AG10803 (cell line): ENCODE measurements at regions not wholly inside any gene's neighbourhood (a gene's known extent, or its start where the extent isn't known, plus 50 kb on each side); places are given as distances from the start of the nearest gene placed in this dataset.
"Not testable (repeated sequence)": the region's sequence is repeated elsewhere in the genome, so short reads cannot be mapped to it uniquely, and the experiment has no call there.

ENCODE experiments used
- DNase-seq: peaks from one replicate; pipeline ENCODE4 v3.0.0; 2010; ENCODE audit warnings: low read depth
- H3K4me3 ChIP-seq: 2 replicates; pipeline ENCODE4 v1.5.1; 2011; ENCODE audit warnings: mild to moderate bottlenecking, low read length, control low read depth

GRCh38 chr15:22519213-22519612, 60.5 kb downstream of the GOLGA6L22 start:
- DNase-seq, result not testable (repeated sequence)

GRCh38 chr15:22526537-22526936, 67.8 kb downstream of the GOLGA6L22 start:
- not testable (repeated sequence) for H3K4me3 ChIP-seq, DNase-seq

More at GRCh38 chr15:22519213-22519612, 60.5 kb downstream of the GOLGA6L22 start:
- H3K4me3 ChIP-seq, result not testable (repeated sequence)

- not testable (repeated sequence) for H3K4me3 ChIP-seq, DNase-seq
These were observed 68.3 kb downstream of the GOLGA6L22 start for GRCh38 chr15:22527016-22527415.

GRCh38 chr15:22529200-22529599, 70.5 kb downstream of the GOLGA6L22 start:
- not testable (repeated sequence) for H3K4me3 ChIP-seq, DNase-seq

GRCh38 chr15:22559701-22560100, 101.0 kb downstream of the GOLGA6L22 start:
- DNase-seq, H3K4me3 ChIP-seq: not testable (repeated sequence)

- not testable (repeated sequence) for H3K4me3 ChIP-seq, DNase-seq
These were observed 103.0 kb downstream of the GOLGA6L22 start for GRCh38 chr15:22561716-22562115.

GRCh38 chr15:22566510-22566909, 107.8 kb downstream of the GOLGA6L22 start:
- not testable (repeated sequence) for DNase-seq, H3K4me3 ChIP-seq

GRCh38 chr15:22569486-22569885, 110.8 kb downstream of the GOLGA6L22 start:
- H3K4me3 ChIP-seq, DNase-seq: not testable (repeated sequence)

GRCh38 chr15:22572152-22572735, 113.5 kb downstream of the GOLGA6L22 start:
- not testable (repeated sequence) for DNase-seq, H3K4me3 ChIP-seq

- not testable (repeated sequence) for H3K4me3 ChIP-seq, DNase-seq
These were observed 114.1 kb downstream of the GOLGA6L22 start for GRCh38 chr15:22572792-22573191.

- H3K4me3 ChIP-seq, DNase-seq: not testable (repeated sequence)
These were observed 119.1 kb downstream of the GOLGA6L22 start for GRCh38 chr15:22577828-22578227.

GRCh38 chr15:22579213-22579612, 120.5 kb downstream of the GOLGA6L22 start:
- DNase-seq, result not testable (repeated sequence)

GRCh38 chr15:22587391-22587790, 128.7 kb downstream of the GOLGA6L22 start:
- DNase-seq, H3K4me3 ChIP-seq: not testable (repeated sequence)

More at GRCh38 chr15:22579213-22579612, 120.5 kb downstream of the GOLGA6L22 start:
- not testable (repeated sequence) for H3K4me3 ChIP-seq

- not testable (repeated sequence) for DNase-seq
These were observed 139.8 kb downstream of the GOLGA6L22 start for GRCh38 chr15:22598552-22598951.

GRCh38 chr15:22599526-22600320, 141.0 kb downstream of the GOLGA6L22 start:
- DNase-seq, H3K4me3 ChIP-seq: not testable (repeated sequence)

More at GRCh38 chr15:22598552-22598951, 139.8 kb downstream of the GOLGA6L22 start:
- H3K4me3 ChIP-seq, result not testable (repeated sequence)

GRCh38 chr15:22616976-22617375, 158.3 kb downstream of the GOLGA6L22 start:
- DNase-seq, result not testable (repeated sequence)

GRCh38 chr15:22631789-22632188, 154.7 kb upstream of the NIPA1 start:
- not testable (repeated sequence) for DNase-seq, H3K4me3 ChIP-seq

More at GRCh38 chr15:22616976-22617375, 158.3 kb downstream of the GOLGA6L22 start:
- H3K4me3 ChIP-seq, result not testable (repeated sequence)

GRCh38 chr15:22639983-22640382, 146.5 kb upstream of the NIPA1 start:
- H3K4me3 ChIP-seq, DNase-seq: not testable (repeated sequence)

- H3K4me3 ChIP-seq, DNase-seq: not testable (repeated sequence)
These were observed 137.0 kb upstream of the NIPA1 start for GRCh38 chr15:22649458-22649857.

GRCh38 chr15:22651179-22651578, 135.3 kb upstream of the NIPA1 start:
- DNase-seq, result not testable (repeated sequence)

More at GRCh38 chr15:22651179-22651578, 135.3 kb upstream of the NIPA1 start:
- H3K4me3 ChIP-seq, result not testable (repeated sequence)
